SK-N-SH (cell line): ENCODE measurements at regions not wholly inside any gene's neighbourhood (a gene's known extent, or its start where the extent isn't known, plus 50 kb on each side); places are given as distances from the start of the nearest gene placed in this dataset.

ENCODE experiments used
- CTCF ChIA-PET: fragments of 300-600, 350-600 bp; formaldehyde crosslinking; extraction: SDS; loops from one replicate; lab custom pipeline; 2021; lab: Yijun Ruan, JAX
- POLR2A ChIA-PET: fragments of 350-600 bp; sonication (Branson Sonifier 250); formaldehyde crosslinking; extraction: SDS; loops from one replicate; lab custom pipeline; 2020; ENCODE audit warnings: antibody characterized with exemption, inconsistent platforms; lab: Yijun Ruan, JAX
- DNase-seq: peaks from one replicate; pipeline ENCODE4 v3.0.0; 2012
- H2AFZ ChIP-seq: fragments of 200-600 bp; sonication (generic); 2 replicates; pipeline ENCODE4 v1.8.1; 2016; ENCODE audit warnings: antibody characterized with exemption, mild to moderate bottlenecking, low read depth
- H3F3A ChIP-seq: fragments of 200-600 bp; sonication (generic); replicated peaks from 2 replicates; pipeline ENCODE3; 2016; ENCODE audit warnings: antibody characterized with exemption, mild to moderate bottlenecking; ENCODE audit not compliant: insufficient read depth
- H3K27ac ChIP-seq, 2 experiments: fragments of 200-500 bp in 1 of 2; fragments of 200-600 bp in 1 of 2; sonication (Bioruptor generic) in 1 of 2; sonication (generic), shearing (Covaris generic) in 1 of 2; 2 replicates each; pipeline versions ENCODE4 v1.5.1 to v1.6.1; 2014 to 2016; ENCODE audit warnings: low read depth in 2 of 2, inconsistent platforms in 1 of 2, low read length in 1 of 2, mild to moderate bottlenecking in 1 of 2, mixed read lengths in 1 of 2
- H3K27me3 ChIP-seq: fragments of 200-600 bp; sonication (generic), shearing (Covaris generic); 2 replicates; pipeline ENCODE4 v1.6.1; 2016; ENCODE audit warnings: mixed run types; ENCODE audit not compliant: insufficient read depth
- H3K36me3 ChIP-seq, 2 experiments: fragments of 200-500 bp in 1 of 2; fragments of 200-600 bp in 1 of 2; sonication (Bioruptor generic) in 1 of 2; sonication (generic) in 1 of 2; replicated peaks in 1 of 2; 2 replicates each; pipeline versions ENCODE3 to v1.5.1; 2014 to 2016; ENCODE audit warnings: low read length in 1 of 2, mild to moderate bottlenecking in 1 of 2; ENCODE audit not compliant: insufficient read depth in 2 of 2, control insufficient read depth in 1 of 2
- H3K4me1 ChIP-seq, 2 experiments: fragments of 200-500 bp in 1 of 2; fragments of 200-600 bp in 1 of 2; sonication (Bioruptor generic) in 1 of 2; sonication (generic), shearing (Covaris generic) in 1 of 2; 2 replicates each; pipeline versions ENCODE4 v1.5.1 to v1.6.1; 2014 to 2016; ENCODE audit warnings: low read depth in 1 of 2, low read length in 1 of 2, mixed run types in 1 of 2; ENCODE audit not compliant: insufficient read depth in 2 of 2, control insufficient read depth in 1 of 2
- H3K4me2 ChIP-seq: fragments of 200-600 bp; sonication (generic), shearing (Covaris generic); 2 replicates; pipeline ENCODE4 v1.6.1; 2017; ENCODE audit warnings: mixed run types
- H3K4me3 ChIP-seq, 2 experiments: fragments of 200-500 bp in 1 of 2; fragments of 200-600 bp in 1 of 2; sonication (Bioruptor generic) in 1 of 2; sonication (generic), shearing (Covaris generic) in 1 of 2; 2 replicates each; pipeline versions ENCODE4 v1.5.1 to v1.8.1; 2014 to 2016; ENCODE audit warnings: low read depth in 2 of 2, inconsistent platforms in 1 of 2, low read length in 1 of 2, mild to moderate bottlenecking in 1 of 2, mixed read lengths in 1 of 2, moderate library complexity in 1 of 2
- H3K79me2 ChIP-seq: fragments of 200-600 bp; sonication (generic); 2 replicates; pipeline ENCODE4 v1.8.1; 2017; ENCODE audit warnings: mild to moderate bottlenecking; ENCODE audit not compliant: insufficient read depth
- H3K9ac ChIP-seq: fragments of 200-600 bp; sonication (generic); 2 replicates; pipeline ENCODE4 v1.6.1; 2017; ENCODE audit warnings: mixed run types
- H3K9me2 ChIP-seq: fragments of 200-600 bp; sonication (generic); 2 replicates; pipeline ENCODE4 v1.6.1; 2017; ENCODE audit warnings: mixed run types
- H3K9me3 ChIP-seq: fragments of 200-600 bp; sonication (generic); 2 replicates; pipeline ENCODE4 v1.6.1; 2017; ENCODE audit warnings: mixed run types, mild to moderate bottlenecking, moderate library complexity
- H4K20me1 ChIP-seq: fragments of 200-600 bp; sonication (generic); 2 replicates; pipeline ENCODE4 v1.6.1; 2017; ENCODE audit warnings: mild to moderate bottlenecking, mixed run types; ENCODE audit not compliant: insufficient read depth
- GABPA ChIP-seq: IDR thresholded peaks from 2 replicates; pipeline ENCODE4 v1.4.0; 2012; ENCODE audit warnings: low read depth, mild to moderate bottlenecking
- JUND ChIP-seq: IDR thresholded peaks from 2 replicates; pipeline ENCODE4 v1.4.0; 2012
- NFIC ChIP-seq: IDR thresholded peaks from 2 replicates; pipeline ENCODE4 v1.4.0; 2012; ENCODE audit warnings: borderline replicate concordance
- POLR2AphosphoS5 ChIP-seq: IDR thresholded peaks from 2 replicates; pipeline ENCODE4 v1.6.1; 2012; ENCODE audit warnings: low read depth, low read length
- RAD21 ChIP-seq: IDR thresholded peaks from 2 replicates; pipeline ENCODE4 v1.6.1; 2012; ENCODE audit warnings: mild to moderate bottlenecking, low read length
- SIN3A ChIP-seq: IDR thresholded peaks from 2 replicates; pipeline ENCODE4 v1.6.1; 2012; ENCODE audit warnings: low read depth, mild to moderate bottlenecking, low read length, moderate library complexity, borderline replicate concordance
- TCF12 ChIP-seq: IDR thresholded peaks from 2 replicates; pipeline ENCODE4 v1.4.0; 2012
- YY1 ChIP-seq: IDR thresholded peaks from 2 replicates; pipeline ENCODE4 v1.4.0; 2012; ENCODE audit warnings: low read depth, mild to moderate bottlenecking
- WGBS: methylation state at CpG from one replicate; pipeline ENCODE4 v1.1.6; 2017; ENCODE audit warnings: low lambda C conversion rate; 5-methylcytosine and 5-hydroxymethylcytosine counted together
- TF ChIP-seq, protein P1 (sequence below): IDR thresholded peaks from 2 replicates; pipeline ENCODE4 v1.6.1; 2012; ENCODE audit warnings: mild to moderate bottlenecking, low read depth, low read length, moderate library complexity
- TF ChIP-seq, protein P2 (sequence below): fragments of 150-350 bp; IDR thresholded peaks from 2 replicates; pipeline ENCODE4 v1.6.1; 2016; ENCODE audit warnings: mild to moderate bottlenecking, low read depth, low read length

DNA sequence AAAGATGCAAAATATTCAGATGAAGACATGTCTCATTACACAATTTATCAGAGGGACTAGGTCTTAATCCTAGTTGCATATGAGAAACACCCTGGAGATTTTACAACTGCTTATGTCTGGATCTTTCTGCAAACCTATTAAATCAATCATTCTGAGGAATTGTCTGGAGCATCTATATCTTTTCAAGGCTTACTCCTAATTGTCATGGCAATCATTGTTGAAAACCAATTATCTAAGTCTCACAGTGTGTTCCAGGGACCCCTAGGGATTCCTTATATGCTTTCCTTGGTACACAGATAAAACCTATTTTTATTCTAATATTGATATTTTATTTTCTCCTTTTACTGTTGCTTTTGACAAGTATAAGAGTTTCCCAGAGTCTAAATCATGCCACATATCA, 696.9 kb upstream of the EYS start:
- no peak overlapping the region for H3K9ac ChIP-seq
- H3K4me3 ChIP-seq = no peak overlapping the region
- DNase-seq = no peak
- H3K4me2 ChIP-seq = no peak overlapping the region
- H3K27ac ChIP-seq = no peak overlapping the region
- CTCF ChIA-PET = no interaction called here
- no peaks in the 10 kb centered on the region for H3K36me3 ChIP-seq
- no peaks in the 10 kb centered on the region for H3F3A ChIP-seq
- POLR2A ChIA-PET = no interaction called here
- no peaks in the 10 kb centered on the region for H4K20me1 ChIP-seq
- no peaks in the 10 kb centered on the region for H3K79me2 ChIP-seq
- TF ChIP-seq NFIC = no peak
- TF ChIP-seq SIN3A = no peak
- TF ChIP-seq TCF12 = no peak
- TF ChIP-seq, protein P1, sequence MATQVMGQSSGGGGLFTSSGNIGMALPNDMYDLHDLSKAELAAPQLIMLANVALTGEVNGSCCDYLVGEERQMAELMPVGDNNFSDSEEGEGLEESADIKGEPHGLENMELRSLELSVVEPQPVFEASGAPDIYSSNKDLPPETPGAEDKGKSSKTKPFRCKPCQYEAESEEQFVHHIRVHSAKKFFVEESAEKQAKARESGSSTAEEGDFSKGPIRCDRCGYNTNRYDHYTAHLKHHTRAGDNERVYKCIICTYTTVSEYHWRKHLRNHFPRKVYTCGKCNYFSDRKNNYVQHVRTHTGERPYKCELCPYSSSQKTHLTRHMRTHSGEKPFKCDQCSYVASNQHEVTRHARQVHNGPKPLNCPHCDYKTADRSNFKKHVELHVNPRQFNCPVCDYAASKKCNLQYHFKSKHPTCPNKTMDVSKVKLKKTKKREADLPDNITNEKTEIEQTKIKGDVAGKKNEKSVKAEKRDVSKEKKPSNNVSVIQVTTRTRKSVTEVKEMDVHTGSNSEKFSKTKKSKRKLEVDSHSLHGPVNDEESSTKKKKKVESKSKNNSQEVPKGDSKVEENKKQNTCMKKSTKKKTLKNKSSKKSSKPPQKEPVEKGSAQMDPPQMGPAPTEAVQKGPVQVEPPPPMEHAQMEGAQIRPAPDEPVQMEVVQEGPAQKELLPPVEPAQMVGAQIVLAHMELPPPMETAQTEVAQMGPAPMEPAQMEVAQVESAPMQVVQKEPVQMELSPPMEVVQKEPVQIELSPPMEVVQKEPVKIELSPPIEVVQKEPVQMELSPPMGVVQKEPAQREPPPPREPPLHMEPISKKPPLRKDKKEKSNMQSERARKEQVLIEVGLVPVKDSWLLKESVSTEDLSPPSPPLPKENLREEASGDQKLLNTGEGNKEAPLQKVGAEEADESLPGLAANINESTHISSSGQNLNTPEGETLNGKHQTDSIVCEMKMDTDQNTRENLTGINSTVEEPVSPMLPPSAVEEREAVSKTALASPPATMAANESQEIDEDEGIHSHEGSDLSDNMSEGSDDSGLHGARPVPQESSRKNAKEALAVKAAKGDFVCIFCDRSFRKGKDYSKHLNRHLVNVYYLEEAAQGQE = no peak
- TF ChIP-seq, protein P2, sequence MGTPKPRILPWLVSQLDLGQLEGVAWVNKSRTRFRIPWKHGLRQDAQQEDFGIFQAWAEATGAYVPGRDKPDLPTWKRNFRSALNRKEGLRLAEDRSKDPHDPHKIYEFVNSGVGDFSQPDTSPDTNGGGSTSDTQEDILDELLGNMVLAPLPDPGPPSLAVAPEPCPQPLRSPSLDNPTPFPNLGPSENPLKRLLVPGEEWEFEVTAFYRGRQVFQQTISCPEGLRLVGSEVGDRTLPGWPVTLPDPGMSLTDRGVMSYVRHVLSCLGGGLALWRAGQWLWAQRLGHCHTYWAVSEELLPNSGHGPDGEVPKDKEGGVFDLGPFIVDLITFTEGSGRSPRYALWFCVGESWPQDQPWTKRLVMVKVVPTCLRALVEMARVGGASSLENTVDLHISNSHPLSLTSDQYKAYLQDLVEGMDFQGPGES = no peak
- no peak for TF ChIP-seq RAD21
- no peaks in the 10 kb centered on the region for H3K4me1 ChIP-seq
- H3K9me3 ChIP-seq = no peaks in the 10 kb centered on the region
- no peaks in the 10 kb centered on the region for H3K9me2 ChIP-seq
- H2AFZ ChIP-seq = no peak overlapping the region
- H3K27me3 ChIP-seq = no peaks in the 10 kb centered on the region

DNA sequence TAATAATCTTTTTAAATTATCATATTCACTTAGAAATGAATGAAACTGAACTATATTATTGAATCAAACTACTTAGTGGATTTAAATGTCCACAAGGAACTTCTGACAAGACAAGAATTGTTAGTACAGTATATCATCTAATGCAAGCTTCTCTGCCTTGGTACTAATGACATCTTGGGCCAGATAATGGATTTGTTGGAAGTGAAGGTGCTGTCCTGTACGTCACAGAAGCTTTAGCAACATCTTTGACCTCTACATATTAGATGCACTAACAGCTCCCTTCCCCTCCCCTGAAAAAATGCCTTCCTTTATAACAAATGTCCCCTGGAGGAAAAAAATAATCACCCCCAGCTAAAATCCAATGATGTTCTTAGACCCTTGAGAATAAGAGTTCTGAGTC, 695.8 kb upstream of the EYS start:
- no peak overlapping the region for H2AFZ ChIP-seq
- POLR2A ChIA-PET = no interaction called here
- H3K9ac ChIP-seq = no peak overlapping the region
- TF ChIP-seq YY1 (no peak), JUND (no peak), TCF12 (no peak), RAD21 (no peak), GABPA (no peak), NFIC (no peak), POLR2AphosphoS5 (no peak)
- TF ChIP-seq, protein P1 = no peak
- TF ChIP-seq, all 33 proteins: peak for 0
- H3K27me3 ChIP-seq = no peaks in the 10 kb centered on the region
- 22% methylated on average over 1 of the region's 1 CpG for WGBS
- no peak for DNase-seq
- no peaks in the 10 kb centered on the region for H3F3A ChIP-seq
- H3K4me2 ChIP-seq = no peak overlapping the region
- no peak overlapping the region for H3K4me3 ChIP-seq
- no peaks in the 10 kb centered on the region for H3K4me1 ChIP-seq
- H3K36me3 ChIP-seq = no peaks in the 10 kb centered on the region
- no peaks in the 10 kb centered on the region for H3K79me2 ChIP-seq
- H3K9me3 ChIP-seq = no peaks in the 10 kb centered on the region
- no peak overlapping the region for H3K27ac ChIP-seq
- no peaks in the 10 kb centered on the region for H3K9me2 ChIP-seq
- CTCF ChIA-PET = no interaction called here
- H4K20me1 ChIP-seq = no peaks in the 10 kb centered on the region
